ENCODE measurements at regions not wholly inside any gene's neighbourhood (a gene's known extent, or its start where the extent isn't known, plus 50 kb on each side); places are given as distances from the start of the nearest gene placed in this dataset.

- 10% methylated on average over 2 of the region's 2 CpGs for WGBS (ENCODE audit: low lambda C conversion rate)
- Histone ChIP-seq H3K27ac (ENCODE audit: extremely low read length, insufficient read depth, low read length) (no peak overlapping the region), H3K9ac (ENCODE audit: insufficient read depth, low read depth, low read length) (no peak overlapping the region), H3K9me3 (ENCODE audit: low read length) (peaks cover 56% of the 10 kb centered on the region), H2AFZ (ENCODE audit: low read length) (no peak overlapping the region), H3K79me2 (ENCODE audit: insufficient read depth, low read length) (no peaks in the 10 kb centered on the region), H3K4me2 (ENCODE audit: low read depth, low read length) (no peak overlapping the region), H3K4me3 (replicated peaks in 1 of 3; ENCODE audit: insufficient read depth in 1 of 3, low read depth in 2 of 3, low read length in 3 of 3) (no peak overlapping the region), H4K20me1 (ENCODE audit: insufficient read depth, low read length) (no peaks in the 10 kb centered on the region), H3K4me1 (ENCODE audit: insufficient read depth, low read length) (no peaks in the 10 kb centered on the region), H3K27me3 (ENCODE audit: control insufficient read depth in 1 of 2, insufficient read depth in 2 of 2, low read length in 2 of 2) (no peaks in the 10 kb centered on the region), H3K36me3 (replicated peaks in 1 of 2; ENCODE audit: control insufficient read depth in 1 of 2, insufficient read depth in 2 of 2, low read length in 2 of 2) (no peaks in the 10 kb centered on the region)
- DNase-seq (ENCODE audit: low spot score) (no peak), FAIRE-seq (no peak), ATAC-seq (no peak)
- ChIA-PET POLR2A (no interaction called here), CTCF (ENCODE audit: low intra/inter-chr PET ratio, low total read pairs) (no interaction called here)
- peak; percentile 83 to 93 for TF ChIP-seq MAFK (conservative IDR thresholded peaks at IDR 0.05 in 1 of 2, IDR thresholded peaks at IDR 0.05 in 1 of 2; ENCODE audit: low read length in 2 of 2)
- TF ChIP-seq MIXL1 (CRISPR knock-in tag; IDR thresholded peaks at IDR 0.05), result no peak
- peak; percentile 86 for TF ChIP-seq MAFF (IDR thresholded peaks at IDR 0.05; ENCODE audit: low read depth, low read length)
- in situ Hi-C loops (cut with HindIII; ENCODE audit: extremely low pct_ligation_motif_present, low pct_unique_long_range_greater_than_20kb) (no loop called here), intact Hi-C loops (cut with micrococcal nuclease; ENCODE audit: unreplicated experiment) (no loop called here)
- BruUV-seq (replicated peaks), result no TSS peak
Measured at GRCh38 chr2:13335862-13336535, 619.3 kb downstream of the TRIB2 start.

DNA sequence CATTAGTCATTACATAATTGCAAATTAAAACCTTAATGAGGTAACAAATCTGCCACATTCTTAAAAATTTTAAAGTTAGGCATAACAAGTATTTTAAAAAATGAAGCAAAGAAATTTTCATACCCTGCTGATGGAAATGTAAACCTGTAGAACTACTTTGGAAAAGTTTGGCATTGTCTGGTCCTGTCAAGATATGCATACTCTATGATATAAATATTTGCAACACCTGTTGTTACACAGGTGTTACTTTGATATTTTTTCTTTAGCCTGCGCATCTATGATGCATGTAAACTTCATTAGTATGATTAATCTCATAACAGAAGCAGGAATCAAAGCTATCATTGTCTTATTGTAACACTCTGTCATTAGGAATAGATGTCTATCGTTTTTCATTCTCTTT, 634.3 kb downstream of the TRIB2 start:
- in situ Hi-C loops (cut with HindIII; ENCODE audit: extremely low pct_ligation_motif_present, low pct_unique_long_range_greater_than_20kb), result no loop called here
- no peak for FAIRE-seq
- ATAC-seq, result no peak
- no peak overlapping the region for H3K9ac ChIP-seq (ENCODE audit: insufficient read depth, low read depth, low read length)
- intact Hi-C loops (cut with micrococcal nuclease; ENCODE audit: unreplicated experiment), result no loop called here
- H3K36me3 ChIP-seq (replicated peaks in 1 of 2; ENCODE audit: control insufficient read depth in 1 of 2, insufficient read depth in 2 of 2, low read length in 2 of 2), result no peaks in the 10 kb centered on the region
- POLR2A ChIA-PET, result no interaction called here
- DNase-seq (ENCODE audit: low spot score), result no peak
- CTCF ChIA-PET (ENCODE audit: low intra/inter-chr PET ratio, low total read pairs), result no interaction called here
- no peak overlapping the region for H3K4me3 ChIP-seq (replicated peaks in 1 of 3; ENCODE audit: insufficient read depth in 1 of 3, low read depth in 2 of 3, low read length in 3 of 3)
- no peak overlapping the region for H2AFZ ChIP-seq (ENCODE audit: low read length)
- H3K4me2 ChIP-seq (ENCODE audit: low read depth, low read length), result no peak overlapping the region
- no TSS peak for BruUV-seq (replicated peaks)
- no peaks in the 10 kb centered on the region for H3K79me2 ChIP-seq (ENCODE audit: insufficient read depth, low read length)
- no peaks in the 10 kb centered on the region for H3K4me1 ChIP-seq (ENCODE audit: insufficient read depth, low read length)
- H3K27me3 ChIP-seq (ENCODE audit: control insufficient read depth in 1 of 2, insufficient read depth in 2 of 2, low read length in 2 of 2), result no peaks in the 10 kb centered on the region
- H4K20me1 ChIP-seq (ENCODE audit: insufficient read depth, low read length), result no peaks in the 10 kb centered on the region
- 3% methylated on average over 2 of the region's 2 CpGs for WGBS (ENCODE audit: low lambda C conversion rate)
- peaks cover 71% of the 10 kb centered on the region for H3K9me3 ChIP-seq (ENCODE audit: low read length)
- H3K27ac ChIP-seq (ENCODE audit: extremely low read length, insufficient read depth, low read length), result no peak overlapping the region
- no peak for TF ChIP-seq ARID3A (IDR thresholded peaks at IDR 0.05; ENCODE audit: low read depth, low read length)
- TF ChIP-seq, protein P1, sequence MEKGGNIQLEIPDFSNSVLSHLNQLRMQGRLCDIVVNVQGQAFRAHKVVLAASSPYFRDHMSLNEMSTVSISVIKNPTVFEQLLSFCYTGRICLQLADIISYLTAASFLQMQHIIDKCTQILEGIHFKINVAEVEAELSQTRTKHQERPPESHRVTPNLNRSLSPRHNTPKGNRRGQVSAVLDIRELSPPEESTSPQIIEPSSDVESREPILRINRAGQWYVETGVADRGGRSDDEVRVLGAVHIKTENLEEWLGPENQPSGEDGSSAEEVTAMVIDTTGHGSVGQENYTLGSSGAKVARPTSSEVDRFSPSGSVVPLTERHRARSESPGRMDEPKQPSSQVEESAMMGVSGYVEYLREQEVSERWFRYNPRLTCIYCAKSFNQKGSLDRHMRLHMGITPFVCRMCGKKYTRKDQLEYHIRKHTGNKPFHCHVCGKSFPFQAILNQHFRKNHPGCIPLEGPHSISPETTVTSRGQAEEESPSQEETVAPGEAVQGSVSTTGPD (CRISPR knock-in tag; IDR thresholded peaks at IDR 0.05), result no peak
- TF ChIP-seq CBX1 (IDR thresholded peaks at IDR 0.05; ENCODE audit: low read depth), result no peak
- TF ChIP-seq, protein P2, sequence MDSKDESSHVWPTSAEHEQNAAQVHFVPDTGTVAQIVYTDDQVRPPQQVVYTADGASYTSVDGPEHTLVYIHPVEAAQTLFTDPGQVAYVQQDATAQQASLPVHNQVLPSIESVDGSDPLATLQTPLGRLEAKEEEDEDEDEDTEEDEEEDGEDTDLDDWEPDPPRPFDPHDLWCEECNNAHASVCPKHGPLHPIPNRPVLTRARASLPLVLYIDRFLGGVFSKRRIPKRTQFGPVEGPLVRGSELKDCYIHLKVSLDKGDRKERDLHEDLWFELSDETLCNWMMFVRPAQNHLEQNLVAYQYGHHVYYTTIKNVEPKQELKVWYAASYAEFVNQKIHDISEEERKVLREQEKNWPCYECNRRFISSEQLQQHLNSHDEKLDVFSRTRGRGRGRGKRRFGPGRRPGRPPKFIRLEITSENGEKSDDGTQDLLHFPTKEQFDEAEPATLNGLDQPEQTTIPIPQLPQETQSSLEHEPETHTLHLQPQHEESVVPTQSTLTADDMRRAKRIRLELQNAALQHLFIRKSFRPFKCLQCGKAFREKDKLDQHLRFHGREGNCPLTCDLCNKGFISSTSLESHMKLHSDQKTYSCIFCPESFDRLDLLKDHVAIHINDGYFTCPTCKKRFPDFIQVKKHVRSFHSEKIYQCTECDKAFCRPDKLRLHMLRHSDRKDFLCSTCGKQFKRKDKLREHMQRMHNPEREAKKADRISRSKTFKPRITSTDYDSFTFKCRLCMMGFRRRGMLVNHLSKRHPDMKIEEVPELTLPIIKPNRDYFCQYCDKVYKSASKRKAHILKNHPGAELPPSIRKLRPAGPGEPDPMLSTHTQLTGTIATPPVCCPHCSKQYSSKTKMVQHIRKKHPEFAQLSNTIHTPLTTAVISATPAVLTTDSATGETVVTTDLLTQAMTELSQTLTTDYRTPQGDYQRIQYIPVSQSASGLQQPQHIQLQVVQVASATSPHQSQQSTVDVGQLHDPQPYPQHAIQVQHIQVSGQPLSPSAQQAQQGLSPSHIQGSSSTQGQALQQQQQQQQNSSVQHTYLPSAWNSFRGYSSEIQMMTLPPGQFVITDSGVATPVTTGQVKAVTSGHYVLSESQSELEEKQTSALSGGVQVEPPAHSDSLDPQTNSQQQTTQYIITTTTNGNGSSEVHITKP (CRISPR knock-in tag; IDR thresholded peaks at IDR 0.05; ENCODE audit: low read depth), result no peak
- no peak for TF ChIP-seq ZNF570 (CRISPR knock-in tag; IDR thresholded peaks at IDR 0.05; ENCODE audit: borderline replicate concordance)

All from HepG2 (cell line).